ENCODE measurements at regions not wholly inside any gene's neighbourhood (a gene's known extent, or its start where the extent isn't known, plus 50 kb on each side); places are given as distances from the start of the nearest gene placed in this dataset.

DNA sequence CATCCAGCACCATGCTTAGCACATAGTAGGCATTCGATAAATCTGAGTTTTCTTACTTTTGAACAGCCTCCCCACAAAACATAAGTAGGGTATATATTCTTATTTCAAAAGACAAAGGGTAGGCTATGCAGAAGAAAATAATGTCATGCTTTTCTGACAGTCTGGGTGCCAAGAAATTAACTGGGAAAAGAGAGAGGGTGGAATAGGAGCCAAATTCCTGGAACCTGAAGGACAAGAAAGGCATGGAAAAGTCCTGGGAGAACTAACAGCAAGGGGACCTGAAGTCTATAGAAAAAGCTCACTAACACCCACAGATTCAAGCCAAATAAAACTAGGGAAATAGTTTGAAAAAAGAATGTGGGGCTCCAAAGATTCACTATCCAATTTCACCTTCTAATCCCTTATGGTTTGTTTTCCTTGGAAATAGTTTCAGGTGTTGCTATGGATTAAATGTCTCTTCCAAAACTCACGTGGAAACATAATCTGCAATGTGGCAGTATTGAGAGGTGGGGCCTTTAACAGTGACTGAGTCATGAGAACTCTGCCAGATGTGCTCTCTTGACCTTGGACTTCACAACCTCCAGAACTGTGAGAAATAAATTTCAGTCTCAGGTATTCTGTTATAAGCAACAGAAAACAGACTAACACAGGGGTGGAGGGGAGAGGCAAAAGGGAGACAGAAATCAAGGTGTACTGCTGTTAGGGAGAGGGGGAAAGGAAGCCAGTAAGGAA is 173.3 kb upstream of the ARHGEF9 start:
- no peak overlapping the region for H3K4me3 ChIP-seq
- no peak overlapping the region for H2AFZ ChIP-seq
- Mint-ChIP-seq H3K36me3 (ENCODE audit: low read depth) (peaks cover 3% of the 10 kb centered on the region; the same call in 1 of the 3 replicates), H3K4me3 (no peak overlapping the region), H3K27me3 (ENCODE audit: insufficient read depth, low read depth, poor library complexity) (peaks cover 3% of the 10 kb centered on the region), H3K9me3 (peaks cover 3% of the 10 kb centered on the region; the same call in 1 of the 3 replicates), H3K4me1 (peaks cover 13% of the 10 kb centered on the region), H3K27ac (no peak overlapping the region)
- no peak overlapping the region for H3K4me2 ChIP-seq
- no peaks in the 10 kb centered on the region for H3K27me3 ChIP-seq (ENCODE audit: insufficient read depth)
- H3K79me2 ChIP-seq (replicated peaks; ENCODE audit: insufficient read depth): no peaks in the 10 kb centered on the region
- DNase-seq (ENCODE audit: low spot score): no peak
- TF ChIP-seq, protein P1, sequence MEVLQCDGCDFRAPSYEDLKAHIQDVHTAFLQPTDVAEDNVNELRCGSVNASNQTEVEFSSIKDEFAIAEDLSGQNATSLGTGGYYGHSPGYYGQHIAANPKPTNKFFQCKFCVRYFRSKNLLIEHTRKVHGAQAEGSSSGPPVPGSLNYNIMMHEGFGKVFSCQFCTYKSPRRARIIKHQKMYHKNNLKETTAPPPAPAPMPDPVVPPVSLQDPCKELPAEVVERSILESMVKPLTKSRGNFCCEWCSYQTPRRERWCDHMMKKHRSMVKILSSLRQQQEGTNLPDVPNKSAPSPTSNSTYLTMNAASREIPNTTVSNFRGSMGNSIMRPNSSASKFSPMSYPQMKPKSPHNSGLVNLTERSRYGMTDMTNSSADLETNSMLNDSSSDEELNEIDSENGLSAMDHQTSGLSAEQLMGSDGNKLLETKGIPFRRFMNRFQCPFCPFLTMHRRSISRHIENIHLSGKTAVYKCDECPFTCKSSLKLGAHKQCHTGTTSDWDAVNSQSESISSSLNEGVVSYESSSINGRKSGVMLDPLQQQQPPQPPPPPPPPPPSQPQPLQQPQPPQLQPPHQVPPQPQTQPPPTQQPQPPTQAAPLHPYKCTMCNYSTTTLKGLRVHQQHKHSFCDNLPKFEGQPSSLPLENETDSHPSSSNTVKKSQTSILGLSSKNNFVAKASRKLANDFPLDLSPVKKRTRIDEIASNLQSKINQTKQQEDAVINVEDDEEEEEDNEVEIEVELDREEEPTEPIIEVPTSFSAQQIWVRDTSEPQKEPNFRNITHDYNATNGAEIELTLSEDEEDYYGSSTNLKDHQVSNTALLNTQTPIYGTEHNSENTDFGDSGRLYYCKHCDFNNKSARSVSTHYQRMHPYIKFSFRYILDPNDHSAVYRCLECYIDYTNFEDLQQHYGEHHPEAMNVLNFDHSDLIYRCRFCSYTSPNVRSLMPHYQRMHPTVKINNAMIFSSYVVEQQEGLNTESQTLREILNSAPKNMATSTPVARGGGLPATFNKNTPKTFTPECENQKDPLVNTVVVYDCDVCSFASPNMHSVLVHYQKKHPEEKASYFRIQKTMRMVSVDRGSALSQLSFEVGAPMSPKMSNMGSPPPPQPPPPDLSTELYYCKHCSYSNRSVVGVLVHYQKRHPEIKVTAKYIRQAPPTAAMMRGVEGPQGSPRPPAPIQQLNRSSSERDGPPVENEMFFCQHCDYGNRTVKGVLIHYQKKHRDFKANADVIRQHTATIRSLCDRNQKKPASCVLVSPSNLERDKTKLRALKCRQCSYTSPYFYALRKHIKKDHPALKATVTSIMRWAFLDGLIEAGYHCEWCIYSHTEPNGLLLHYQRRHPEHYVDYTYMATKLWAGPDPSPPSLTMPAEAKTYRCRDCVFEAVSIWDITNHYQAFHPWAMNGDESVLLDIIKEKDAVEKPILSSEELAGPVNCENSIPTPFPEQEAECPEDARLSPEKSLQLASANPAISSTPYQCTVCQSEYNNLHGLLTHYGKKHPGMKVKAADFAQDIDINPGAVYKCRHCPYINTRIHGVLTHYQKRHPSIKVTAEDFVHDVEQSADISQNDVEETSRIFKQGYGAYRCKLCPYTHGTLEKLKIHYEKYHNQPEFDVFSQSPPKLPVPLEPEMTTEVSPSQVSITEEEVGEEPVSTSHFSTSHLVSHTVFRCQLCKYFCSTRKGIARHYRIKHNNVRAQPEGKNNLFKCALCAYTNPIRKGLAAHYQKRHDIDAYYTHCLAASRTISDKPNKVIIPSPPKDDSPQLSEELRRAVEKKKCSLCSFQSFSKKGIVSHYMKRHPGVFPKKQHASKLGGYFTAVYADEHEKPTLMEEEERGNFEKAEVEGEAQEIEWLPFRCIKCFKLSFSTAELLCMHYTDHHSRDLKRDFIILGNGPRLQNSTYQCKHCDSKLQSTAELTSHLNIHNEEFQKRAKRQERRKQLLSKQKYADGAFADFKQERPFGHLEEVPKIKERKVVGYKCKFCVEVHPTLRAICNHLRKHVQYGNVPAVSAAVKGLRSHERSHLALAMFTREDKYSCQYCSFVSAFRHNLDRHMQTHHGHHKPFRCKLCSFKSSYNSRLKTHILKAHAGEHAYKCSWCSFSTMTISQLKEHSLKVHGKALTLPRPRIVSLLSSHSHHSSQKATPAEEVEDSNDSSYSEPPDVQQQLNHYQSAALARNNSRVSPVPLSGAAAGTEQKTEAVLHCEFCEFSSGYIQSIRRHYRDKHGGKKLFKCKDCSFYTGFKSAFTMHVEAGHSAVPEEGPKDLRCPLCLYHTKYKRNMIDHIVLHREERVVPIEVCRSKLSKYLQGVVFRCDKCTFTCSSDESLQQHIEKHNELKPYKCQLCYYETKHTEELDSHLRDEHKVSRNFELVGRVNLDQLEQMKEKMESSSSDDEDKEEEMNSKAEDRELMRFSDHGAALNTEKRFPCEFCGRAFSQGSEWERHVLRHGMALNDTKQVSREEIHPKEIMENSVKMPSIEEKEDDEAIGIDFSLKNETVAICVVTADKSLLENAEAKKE (CRISPR knock-in tag; IDR thresholded peaks at IDR 0.05): no peak
- TF ChIP-seq ZNF114 (CRISPR knock-in tag; IDR thresholded peaks at IDR 0.05) (no peak), STAT1 (IDR thresholded peaks at IDR 0.05; ENCODE audit: unreplicated experiment) (no peak), EZH2phosphoT487 (IDR thresholded peaks at IDR 0.05; ENCODE audit: unreplicated experiment) (no peak), NANOG (IDR thresholded peaks at IDR 0.05; ENCODE audit: borderline replicate concordance) (no peak), CREB1 (CRISPR knock-in tag; IDR thresholded peaks at IDR 0.05; ENCODE audit: low read depth) (no peak), ZNF331 (CRISPR knock-in tag; IDR thresholded peaks at IDR 0.05; ENCODE audit: low read depth) (no peak), EZH2 (IDR thresholded peaks at IDR 0.05; ENCODE audit: low read depth, unreplicated experiment) (no peak), JUNB (IDR thresholded peaks at IDR 0.05; ENCODE audit: unreplicated experiment) (no peak)
- no peaks in the 10 kb centered on the region for H3K9me2 ChIP-seq (ENCODE audit: insufficient read depth)
- no peaks in the 10 kb centered on the region for H3K4me1 ChIP-seq (ENCODE audit: insufficient read depth)
- H3K27ac ChIP-seq (ENCODE audit: low read depth): no peak overlapping the region
- ATAC-seq: no peak
- no peaks in the 10 kb centered on the region for H3K36me3 ChIP-seq (ENCODE audit: insufficient read depth)
- H4K20me1 ChIP-seq (replicated peaks; ENCODE audit: insufficient read depth): no peaks in the 10 kb centered on the region
- no peaks in the 10 kb centered on the region for H3F3A ChIP-seq (replicated peaks; ENCODE audit: low read depth)
